B cell (primary cell): ENCODE measurements at regions not wholly inside any gene's neighbourhood (a gene's known extent, or its start where the extent isn't known, plus 50 kb on each side); places are given as distances from the start of the nearest gene placed in this dataset.

Experiments
- ATAC-seq: fragments of 200-7000 bp; cut with Tn5 transposase; one replicate; pipeline ENCODE4 v1.10.0; 2021; ENCODE audit warnings: low read depth, mild to moderate bottlenecking, moderate number of reproducible peaks, moderate library complexity
- CTCF ChIA-PET: fragments of 350-600 bp; sonication (Branson Sonifier 250); formaldehyde crosslinking; loops from one replicate; lab custom pipeline; 2021; ENCODE audit warnings: antibody characterized with exemption, inconsistent platforms; lab: Charles Lee
- POLR2A ChIA-PET: fragments of 350-600 bp; sonication (Branson Sonifier 250); formaldehyde crosslinking; loops from one replicate; lab custom pipeline; 2021; ENCODE audit warnings: antibody characterized with exemption; lab: Charles Lee
- DNase-seq: peaks from one replicate; pipeline ENCODE4 v3.0.0; 2013
- H2AFZ ChIP-seq: 2 replicates; pipeline ENCODE4 v1.6.1; 2012; ENCODE audit warnings: mild to moderate bottlenecking, low read depth, low read length; ENCODE audit not compliant: insufficient read depth, poor library complexity, severe bottlenecking
- H3K27ac ChIP-seq, 2 donors: 1 replicate in 1 of 2; 2 replicates in 1 of 2; pipeline ENCODE4 v1.5.1; 2012 to 2013; ENCODE audit warnings: low read length in 2 of 2, mild to moderate bottlenecking in 2 of 2, moderate library complexity in 1 of 2
- H3K27me3 ChIP-seq, 4 experiments: fragments of 200-600 bp in 1 of 4; sonication (generic) in 1 of 4; replicated peaks in 1 of 4; 1 replicate in 2 of 4; 2 replicates in 2 of 4; pipeline versions ENCODE4 v1.6.1 to v1.7.0; 2013 to 2016; ENCODE audit warnings: low read length in 3 of 4, mild to moderate bottlenecking in 2 of 4, mixed read lengths in 1 of 4, moderate library complexity in 1 of 4; ENCODE audit not compliant: insufficient read depth in 4 of 4, control insufficient read depth in 3 of 4; ENCODE audit errors: control extremely low read depth in 1 of 4
- H3K36me3 ChIP-seq, 2 experiments: replicated peaks in 1 of 2; 1 replicate in 1 of 2; 2 replicates in 1 of 2; pipeline versions ENCODE4 v1.6.1 to v1.7.1; 2013; ENCODE audit warnings: low read length in 1 of 2; ENCODE audit not compliant: insufficient read depth in 2 of 2, control insufficient read depth in 1 of 2; ENCODE audit errors: control extremely low read depth in 1 of 2, extremely low read depth in 1 of 2
- H3K4me1 ChIP-seq, 2 donors: fragments of 200-600 bp in 1 of 2; sonication (generic) in 1 of 2; 1 replicate in 1 of 2; 2 replicates in 1 of 2; pipeline versions ENCODE4 v1.5.1 to v1.6.1; 2013 to 2017; ENCODE audit warnings: low read length in 2 of 2; ENCODE audit not compliant: control insufficient read depth in 2 of 2, insufficient read depth in 2 of 2
- H3K4me2 ChIP-seq: replicated peaks from 2 replicates; pipeline ENCODE3; 2012; ENCODE audit warnings: mild to moderate bottlenecking, low read depth, low read length; ENCODE audit not compliant: poor library complexity, severe bottlenecking
- H3K4me3 ChIP-seq, 5 experiments: fragments of 200-600 bp in 1 of 5; sonication (generic) in 1 of 5; 1 replicate in 3 of 5; 2 replicates in 2 of 5; pipeline versions ENCODE4 v1.5.1 to v1.7.0; 2011 to 2016; ENCODE audit warnings: low read length in 4 of 5, mild to moderate bottlenecking in 4 of 5, low read depth in 2 of 5, control low read depth in 1 of 5, moderate library complexity in 1 of 5; ENCODE audit not compliant: insufficient read depth in 1 of 5; ENCODE audit errors: control extremely low read depth in 1 of 5, extremely low read depth in 1 of 5
- H3K79me2 ChIP-seq: fragments of 200-600 bp; sonication (generic); one replicate; pipeline ENCODE4 v1.6.0; 2016; ENCODE audit warnings: low read length; ENCODE audit not compliant: control insufficient read depth, insufficient read depth
- H3K9ac ChIP-seq: fragments of 200-600 bp; sonication (generic); 2 replicates; pipeline ENCODE4 v1.6.1; 2017; ENCODE audit warnings: mild to moderate bottlenecking, low read length, moderate library complexity
- H3K9me3 ChIP-seq, 3 donors: one replicate each; pipeline versions ENCODE4 v1.6.1 to v1.7.1; 2013; ENCODE audit warnings: low read length in 2 of 3; ENCODE audit not compliant: control insufficient read depth in 2 of 3, insufficient read depth in 1 of 3; ENCODE audit errors: control extremely low read depth in 1 of 3
- H4K20me1 ChIP-seq: 2 replicates; pipeline ENCODE4 v1.6.0; 2012; ENCODE audit warnings: mild to moderate bottlenecking, low read length; ENCODE audit not compliant: insufficient read depth, control insufficient read depth, poor library complexity, severe bottlenecking
- H3K27ac Mint-ChIP-seq: one replicate; pipeline ENCODE4 v1.8.0; 2021; ENCODE audit warnings: mixed read lengths
- H3K27me3 Mint-ChIP-seq: one replicate; pipeline ENCODE4 v1.8.0; 2021; ENCODE audit warnings: mixed read lengths
- H3K4me1 Mint-ChIP-seq: one replicate; pipeline ENCODE4 v1.8.0; 2021; ENCODE audit warnings: mixed read lengths
- H3K4me3 Mint-ChIP-seq: one replicate; pipeline ENCODE4 v1.8.0; 2021; ENCODE audit warnings: mixed read lengths
- H3K9me3 Mint-ChIP-seq: one replicate; pipeline ENCODE4 v1.8.0; 2022; ENCODE audit warnings: mixed read lengths; ENCODE audit not compliant: insufficient read depth
- CTCF ChIP-seq: fragments of 200-600 bp; IDR thresholded peaks from one replicate; pipeline ENCODE4 v1.8.0; 2022; ENCODE audit warnings: antibody characterized with exemption, mild to moderate bottlenecking
- EZH2 ChIP-seq: IDR thresholded peaks from 2 replicates; pipeline ENCODE4 v1.6.1; 2012; ENCODE audit warnings: borderline replicate concordance, low read depth, mild to moderate bottlenecking, moderate library complexity, low read length; ENCODE audit not compliant: insufficient read depth, poor library complexity, severe bottlenecking
- WGBS: methylation state at CpG from one replicate; pipeline ENCODE4 v1.1.5; 2013; ENCODE audit warnings: missing lambda C conversion rate; ENCODE audit not compliant: insufficient coverage; 5-methylcytosine and 5-hydroxymethylcytosine counted together
- intact Hi-C: fragments of 100-400 bp; cut with micrococcal nuclease; formaldehyde crosslinking; loops from one replicate; pipeline ENCODE4 v1.10.0; 2022

GRCh38 chr18:71625556-71626090, 918.5 kb downstream of the CBLN2 start:
- TF ChIP-seq CTCF (no peak), EZH2 (no peak)
- POLR2A ChIA-PET, result no interaction called here
- Mint-ChIP-seq H3K27ac (no peak overlapping the region), H3K4me1 (no peaks in the 10 kb centered on the region), H3K27me3 (no peaks in the 10 kb centered on the region), H3K9me3 (no peaks in the 10 kb centered on the region), H3K4me3 (no peak overlapping the region)
- Histone ChIP-seq H2AFZ (no peak overlapping the region), H3K4me3 (no peak overlapping the region), H3K27ac (no peak overlapping the region), H3K9ac (no peak overlapping the region), H4K20me1 (no peaks in the 10 kb centered on the region), H3K9me3 (peaks cover 0 to 4% (median 0%) of the 10 kb centered on the region in 3 donors), H3K27me3 (no peaks in the 10 kb centered on the region), H3K4me2 (no peak overlapping the region), H3K36me3 (no peaks in the 10 kb centered on the region), H3K4me1 (no peaks in the 10 kb centered on the region), H3K79me2 (no peaks in the 10 kb centered on the region)
- intact Hi-C loops, result no loop called here
- DNase-seq, result no peak
- no CpG with 5 or more reads among the region's 1 CpG for WGBS
- CTCF ChIA-PET, result no interaction called here
- ATAC-seq, result no peak

DNA sequence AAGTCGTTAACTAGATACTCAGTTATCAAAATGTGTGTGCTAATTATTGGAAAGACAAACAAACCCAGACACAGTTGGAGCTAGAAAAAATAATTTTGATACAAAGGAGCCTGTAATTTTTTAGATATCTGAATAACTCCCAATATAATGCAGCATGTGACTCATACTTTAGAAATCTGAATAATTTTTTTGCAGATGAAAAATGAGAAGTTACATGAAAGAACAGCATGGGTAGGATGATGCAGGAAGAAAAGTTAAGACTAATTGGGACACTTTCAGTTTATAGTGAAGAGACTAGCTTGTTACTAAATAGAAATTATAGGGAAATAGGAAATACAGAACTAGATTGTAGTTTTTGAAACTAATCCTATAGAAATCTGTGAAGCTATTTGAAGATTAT, 945.8 kb downstream of the CBLN2 start:
- ChIA-PET CTCF (no interaction called here), POLR2A (no interaction called here)
- H3K4me3 ChIP-seq, result no peak overlapping the region
- H3K27ac Mint-ChIP-seq, result no peak overlapping the region
- no peak overlapping the region for H3K4me2 ChIP-seq
- H3K27ac ChIP-seq, result no peak overlapping the region
- H3K9me3 Mint-ChIP-seq, result no peaks in the 10 kb centered on the region
- TF ChIP-seq EZH2 (no peak), CTCF (no peak)
- H3K27me3 ChIP-seq, result no peaks in the 10 kb centered on the region
- H2AFZ ChIP-seq, result no peak overlapping the region
- H3K27me3 Mint-ChIP-seq, result no peaks in the 10 kb centered on the region
- H3K4me1 Mint-ChIP-seq, result no peaks in the 10 kb centered on the region
- intact Hi-C loops, result no loop called here
- no peaks in the 10 kb centered on the region for H3K4me1 ChIP-seq
- no peaks in the 10 kb centered on the region for H3K36me3 ChIP-seq
- H4K20me1 ChIP-seq, result no peaks in the 10 kb centered on the region
- ATAC-seq (no peak), DNase-seq (no peak)
- H3K9me3 ChIP-seq, result no peaks in the 10 kb centered on the region
- no peak overlapping the region for H3K4me3 Mint-ChIP-seq
- WGBS, result no CpG with 5 or more reads among the region's 1 CpG
- no peak overlapping the region for H3K9ac ChIP-seq
- no peaks in the 10 kb centered on the region for H3K79me2 ChIP-seq
